EL (cell line): ENCODE measurements at regions not wholly inside any gene's neighbourhood (a gene's known extent, or its start where the extent isn't known, plus 50 kb on each side); places are given as distances from the start of the nearest gene placed in this dataset.
"Not testable (repeated sequence)": the region's sequence is repeated elsewhere in the genome, so short reads cannot be mapped to it uniquely, and the experiment has no call there.

Experiments
- DNase-seq: peaks from one replicate; pipeline ENCODE4 v3.0.0-alpha.2; 2016

DNA sequence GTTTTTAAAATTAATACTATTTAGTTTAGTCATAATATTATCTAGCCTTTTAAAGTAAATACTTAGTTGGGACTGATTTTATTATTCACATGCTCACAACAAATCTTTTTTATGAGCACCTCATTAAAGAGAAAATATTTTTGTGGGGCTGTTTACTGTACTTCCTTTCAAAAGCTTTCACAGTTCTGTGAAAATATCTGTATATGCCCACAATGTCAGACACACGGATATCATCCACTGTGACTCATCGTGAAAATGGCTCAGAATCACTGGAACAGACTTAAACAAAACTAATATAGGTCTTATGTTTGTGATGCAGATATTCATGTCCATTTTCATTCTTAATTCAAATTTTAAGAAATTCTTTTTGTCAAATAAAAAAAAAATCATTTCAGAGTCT lies 305.2 kb downstream of the RAB38 start:
- DNase-seq: peak; percentile 35

DNA sequence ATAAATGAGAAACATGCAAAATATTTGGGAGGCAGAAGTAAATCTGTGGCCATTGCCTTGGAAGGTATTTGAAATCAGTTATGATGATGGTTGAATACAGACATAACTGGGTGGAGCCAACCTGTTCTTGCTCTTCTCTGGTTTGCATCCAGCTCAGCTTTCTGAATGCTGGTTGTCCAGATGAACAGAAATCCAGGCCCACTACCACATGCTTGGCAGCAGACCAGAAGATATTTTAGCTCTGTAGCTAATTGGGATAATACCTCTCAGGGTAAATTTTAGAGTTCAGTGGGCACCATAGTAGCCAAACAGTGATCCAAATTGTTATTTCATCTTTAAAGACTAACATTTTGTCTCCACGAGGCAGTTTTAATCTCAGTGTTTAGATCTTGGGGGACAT lies 308.3 kb downstream of the RAB38 start:
- DNase-seq: no peak

DNA sequence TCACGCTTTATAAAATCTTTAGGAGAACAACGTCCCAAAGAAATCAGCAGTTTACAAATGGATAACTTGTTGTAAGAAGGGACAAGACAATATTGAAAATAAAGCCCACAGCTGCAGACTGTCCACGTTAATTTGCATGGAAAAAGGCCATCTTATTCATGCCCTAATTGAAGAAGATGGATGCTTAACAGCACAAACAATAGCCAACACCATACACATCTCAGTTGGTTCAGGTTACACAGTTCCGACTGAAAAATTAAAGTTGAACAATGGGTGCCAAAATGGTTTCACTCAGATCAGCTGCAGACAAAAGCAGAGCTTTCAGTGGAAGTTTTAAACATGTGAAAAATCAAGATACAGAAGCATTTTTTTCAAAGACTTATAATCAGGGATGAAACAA lies 314.2 kb downstream of the RAB38 start:
- no peak for DNase-seq

- DNase-seq: no peak
These were observed 315.6 kb downstream of the RAB38 start for GRCh38 chr11:87859636-87860035.

DNA sequence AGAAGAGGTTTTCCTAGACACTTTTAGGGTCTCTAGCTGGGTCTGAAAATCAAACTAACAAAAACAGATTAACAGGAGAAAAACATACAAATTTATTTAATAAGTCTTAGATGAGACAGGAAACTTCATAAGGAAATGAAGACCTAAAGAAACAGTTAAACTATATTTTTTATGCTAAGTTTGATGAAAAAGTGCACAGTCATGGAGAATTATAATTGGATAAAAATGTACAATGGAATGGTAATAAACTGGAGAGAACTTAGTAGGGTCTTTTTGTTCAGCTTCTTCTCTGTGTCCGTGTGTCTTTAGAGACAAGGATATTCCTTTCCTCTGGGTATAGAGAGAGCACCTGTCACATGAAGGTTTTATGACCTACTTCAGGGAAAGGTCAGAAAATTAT lies 323.4 kb downstream of the RAB38 start:
- DNase-seq: no peak

DNA sequence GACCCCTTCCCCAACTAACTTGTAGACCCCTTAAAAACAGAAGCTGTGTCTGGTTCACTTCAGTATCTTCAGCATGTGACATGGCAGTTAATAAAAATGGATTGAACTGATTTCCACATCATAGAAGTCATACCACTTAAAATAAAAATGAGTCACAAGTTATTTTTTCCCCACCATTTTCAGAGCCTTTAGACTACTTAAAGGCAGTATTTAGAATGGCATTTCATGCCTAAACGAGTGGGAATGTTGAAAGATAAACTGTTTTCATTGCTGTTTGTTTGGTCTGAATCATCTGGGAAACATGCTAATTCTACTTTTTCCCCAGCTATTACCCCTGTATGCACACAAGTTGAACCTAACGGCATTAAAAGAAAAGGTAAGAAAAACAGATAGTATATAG lies 324.0 kb downstream of the RAB38 start:
- DNase-seq: peak; percentile 79

- no peak for DNase-seq
These were observed 326.0 kb downstream of the RAB38 start for GRCh38 chr11:87849216-87849615.

DNA sequence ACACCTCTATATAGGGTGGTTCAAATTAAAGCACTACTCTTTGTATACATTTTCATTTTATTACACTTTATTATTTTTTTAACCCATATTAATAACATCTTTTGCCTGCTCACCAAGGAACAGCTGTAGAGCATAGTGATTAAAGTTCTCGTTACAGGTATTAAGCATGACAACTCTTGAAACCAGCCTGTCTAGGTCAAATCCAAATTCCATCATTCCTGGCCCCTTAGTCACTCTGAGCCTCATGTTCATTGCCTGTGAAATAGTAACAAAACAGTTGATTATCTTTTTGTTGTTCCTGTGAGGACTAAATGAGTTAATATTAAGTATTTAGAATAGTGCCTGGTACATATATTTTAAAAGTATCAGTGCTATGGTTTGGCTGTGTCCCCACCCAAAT lies 334.5 kb downstream of the RAB38 start:
- peak; percentile 38 for DNase-seq

DNA sequence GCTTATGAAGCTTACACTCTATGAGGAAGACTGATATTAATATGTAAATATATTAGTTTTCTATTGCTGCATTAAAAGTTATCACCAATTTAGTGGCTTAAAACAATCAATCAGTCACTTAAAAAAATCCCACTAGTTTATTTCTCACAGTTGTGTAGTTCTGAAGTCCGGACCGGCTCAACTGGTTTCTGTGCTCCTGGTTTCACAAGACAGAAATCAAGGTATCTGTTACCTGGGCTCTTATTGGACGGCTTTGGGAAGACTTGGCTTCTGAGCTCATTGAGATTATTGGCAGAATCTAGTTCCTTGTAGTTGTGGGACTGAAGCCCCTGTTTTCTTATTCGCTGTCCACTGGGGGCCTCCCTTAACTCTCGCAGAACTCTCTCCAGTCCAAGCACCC lies 343.0 kb downstream of the RAB38 start:
- no peak for DNase-seq

DNA sequence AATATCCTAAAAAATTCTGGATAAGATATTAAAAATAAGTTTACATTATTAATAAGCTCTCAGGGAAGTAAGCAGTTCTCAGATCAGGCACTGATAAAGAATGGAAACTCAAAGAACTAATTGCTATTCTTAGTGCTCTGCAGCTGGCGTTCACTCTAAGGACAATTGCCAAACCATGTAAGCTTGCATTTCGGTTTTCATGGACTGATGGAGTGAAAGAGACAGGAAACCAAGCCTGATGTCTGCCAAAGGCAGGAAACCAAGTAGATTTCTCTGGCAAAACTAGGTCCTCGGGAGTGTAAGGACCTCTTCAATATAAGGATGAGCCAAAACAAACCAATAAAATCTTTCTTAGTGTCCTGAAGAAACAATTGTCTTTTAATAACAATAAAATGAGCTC lies 355.2 kb downstream of the RAB38 start:
- no peak for DNase-seq

- DNase-seq: peak; percentile 16
These were observed 356.1 kb downstream of the RAB38 start for GRCh38 chr11:87819151-87819550.

GRCh38 chr11:87812571-87813365 lies 362.5 kb downstream of the RAB38 start:
- DNase-seq: no peak

DNA sequence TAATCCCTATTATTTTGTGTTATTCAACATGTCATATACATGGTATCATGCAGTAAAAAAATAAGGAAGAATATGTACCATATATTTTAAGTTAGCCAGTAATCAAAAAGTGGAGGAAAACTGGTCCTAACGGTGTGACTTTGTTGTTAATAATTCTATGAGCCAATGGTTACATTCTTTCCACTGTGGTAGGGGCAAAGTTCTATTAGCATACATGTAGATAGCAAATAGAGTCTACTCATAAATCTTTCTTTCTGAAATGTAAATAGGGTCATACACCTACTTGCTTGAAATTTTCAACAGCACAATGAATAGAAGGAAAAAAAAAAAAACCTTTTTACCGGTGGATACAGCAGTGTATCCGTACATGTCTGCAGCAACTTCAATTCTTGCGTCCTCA lies 364.8 kb downstream of the RAB38 start:
- no peak for DNase-seq

- no peak for DNase-seq
These were observed 366.0 kb downstream of the RAB38 start for GRCh38 chr11:87809256-87809655.

DNA sequence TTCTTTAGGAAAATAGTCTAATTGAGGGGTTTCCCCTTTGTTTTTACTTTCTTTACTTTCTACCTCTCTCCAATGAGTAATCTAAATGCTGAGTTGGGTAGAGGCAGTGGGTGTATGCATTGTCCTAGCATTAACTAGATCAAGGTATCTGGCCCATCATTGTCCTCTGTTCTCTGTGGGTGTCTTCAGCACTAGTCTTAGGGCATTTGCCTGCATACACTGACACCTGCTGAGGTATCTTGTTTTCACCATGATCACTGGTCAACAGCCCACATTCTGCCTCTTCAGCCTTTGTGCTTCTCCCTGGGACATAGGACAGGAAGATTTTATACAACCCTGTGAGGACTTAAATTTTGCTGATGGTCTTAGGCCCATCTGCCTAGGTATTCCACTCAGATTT lies 371.1 kb downstream of the RAB38 start:
- DNase-seq: no peak

DNA sequence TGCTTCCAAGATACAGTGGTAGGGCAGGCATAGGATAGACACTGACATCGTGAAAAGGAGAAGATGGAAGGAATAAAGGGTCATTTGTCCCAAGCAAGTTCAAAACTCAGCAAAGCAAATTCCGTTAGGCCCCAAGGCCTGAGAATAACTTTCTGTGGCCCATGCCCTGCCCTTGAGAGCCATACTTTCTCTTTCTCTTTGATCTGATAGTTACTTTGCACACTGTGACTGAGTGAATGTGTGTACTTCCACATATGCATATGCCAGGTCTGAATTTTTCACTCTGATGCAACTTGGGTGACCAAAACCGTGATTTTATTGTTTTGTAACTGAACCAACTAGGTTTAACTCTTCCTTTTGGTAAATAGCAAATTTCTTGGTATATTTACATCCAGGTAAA lies 371.5 kb downstream of the RAB38 start:
- DNase-seq: no peak

DNA sequence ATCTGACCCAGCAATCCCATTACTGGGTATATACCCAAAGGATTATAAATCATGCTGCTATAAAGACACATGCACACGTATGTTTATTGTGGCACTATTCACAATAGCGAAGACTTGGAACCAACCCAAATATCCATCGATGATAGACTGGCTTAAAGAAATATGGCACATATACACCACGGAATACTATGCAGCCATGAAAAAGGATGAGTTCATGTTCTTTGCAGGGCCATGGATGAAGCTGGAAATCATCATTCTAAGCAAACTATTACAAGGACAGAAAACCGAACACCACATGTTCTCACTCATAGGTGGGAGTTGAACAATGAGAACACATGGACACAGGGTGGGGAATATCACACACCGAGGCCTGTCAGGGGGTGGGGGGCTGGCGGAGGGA lies 390.4 kb downstream of the RAB38 start:
- not testable (repeated sequence) for DNase-seq

- DNase-seq: no peak
These were observed 395.2 kb downstream of the RAB38 start for GRCh38 chr11:87780068-87780413.

DNA sequence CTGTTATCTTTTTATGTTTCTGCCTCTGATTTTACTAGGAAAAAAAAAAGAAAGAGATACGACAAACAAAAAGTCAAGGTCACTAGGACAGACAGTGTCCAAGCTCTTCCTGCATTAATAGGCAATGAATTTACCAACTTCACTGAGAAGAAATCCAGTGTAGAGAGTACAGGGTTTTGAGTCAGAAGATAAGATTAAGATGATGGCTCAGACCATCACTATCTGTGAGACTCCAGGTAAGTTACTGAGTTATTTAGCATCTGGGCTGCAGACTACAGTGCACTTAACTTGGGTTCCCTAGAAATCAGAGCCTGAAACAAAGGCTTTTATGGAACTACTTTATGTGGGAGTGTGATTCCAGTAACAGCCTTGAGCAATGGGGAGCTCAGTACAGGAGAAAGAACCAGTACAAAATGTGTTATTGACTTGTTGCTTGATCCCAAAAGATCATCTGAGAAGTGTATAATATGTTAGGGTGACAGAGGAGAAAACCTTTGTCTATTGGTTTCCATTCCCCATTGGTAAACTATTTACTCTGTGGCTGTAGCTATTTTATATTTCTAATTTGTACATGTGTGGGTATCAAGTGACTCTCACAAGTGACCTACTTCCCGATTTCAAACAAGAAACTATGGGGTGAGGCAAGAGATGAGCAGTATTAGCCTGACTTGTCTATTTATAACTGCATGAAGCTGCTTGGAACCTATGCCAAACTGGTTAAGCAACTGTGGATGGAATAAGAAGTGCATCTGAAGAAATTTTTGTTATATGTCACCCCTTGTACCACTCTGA lies 395.8 kb downstream of the RAB38 start:
- DNase-seq: no peak

DNA sequence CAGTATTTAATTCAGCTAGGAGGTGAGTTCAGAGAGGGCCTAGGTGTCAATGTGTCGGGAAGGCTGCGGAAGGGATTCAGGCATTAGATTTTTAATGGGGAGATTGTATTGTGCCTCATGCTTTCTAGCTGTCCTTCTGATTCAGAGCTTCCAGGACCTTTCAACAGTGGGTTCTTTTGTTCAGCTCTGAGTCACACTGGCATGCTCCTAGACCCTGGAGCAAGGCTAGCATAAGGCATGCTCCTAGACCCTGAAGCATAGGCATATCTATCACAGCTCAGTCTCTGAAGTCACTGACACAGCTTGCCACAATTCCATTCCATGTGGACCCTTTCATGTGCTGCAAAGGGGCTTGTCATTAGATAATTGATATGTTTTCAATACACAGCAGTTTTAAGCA lies 396.9 kb downstream of the RAB38 start:
- peak; percentile 15 for DNase-seq

- DNase-seq: no peak
These were observed 400.2 kb downstream of the RAB38 start for GRCh38 chr11:87775036-87775435.

DNA sequence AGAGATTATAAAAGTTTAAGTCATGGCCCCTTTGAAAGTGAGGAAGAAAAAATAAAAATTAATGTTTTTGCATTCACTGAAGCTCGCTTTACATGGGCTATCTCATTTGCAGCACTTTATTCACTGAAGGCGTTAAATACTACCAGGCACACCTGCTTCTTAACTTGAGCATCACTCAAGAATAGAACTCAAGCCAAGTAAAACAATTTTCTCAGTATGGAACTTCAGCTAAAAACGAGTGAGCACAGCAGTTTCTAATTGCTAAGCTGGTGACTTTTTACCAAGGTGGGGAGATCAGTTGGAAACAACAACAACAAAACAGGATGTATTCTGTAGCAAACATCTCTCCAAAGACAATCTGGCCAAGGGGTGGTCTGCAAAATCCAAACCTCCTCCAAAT lies 405.6 kb downstream of the RAB38 start:
- no peak for DNase-seq

DNA sequence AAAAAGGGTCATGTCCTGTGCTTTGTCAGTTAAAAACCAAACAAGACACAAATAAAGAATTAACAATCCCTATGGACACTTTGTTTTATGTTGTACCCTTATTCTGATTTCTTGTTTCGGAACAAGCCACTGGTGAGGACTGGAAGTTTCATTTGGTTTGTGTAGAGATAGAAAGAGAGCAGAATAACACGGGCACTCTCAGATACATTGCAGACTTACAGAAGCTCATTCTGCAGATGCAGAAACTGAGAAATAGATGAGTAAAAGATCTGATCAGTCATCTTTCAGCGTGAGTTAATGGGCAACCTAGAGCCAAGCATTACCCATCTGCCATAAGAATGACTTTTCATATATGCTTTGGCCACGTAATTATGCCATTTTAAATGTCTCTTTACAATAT lies 407.6 kb downstream of the RAB38 start:
- DNase-seq: no peak

- DNase-seq: not testable (repeated sequence)
These were observed 411.2 kb downstream of the RAB38 start for GRCh38 chr11:87764075-87764474.

DNA sequence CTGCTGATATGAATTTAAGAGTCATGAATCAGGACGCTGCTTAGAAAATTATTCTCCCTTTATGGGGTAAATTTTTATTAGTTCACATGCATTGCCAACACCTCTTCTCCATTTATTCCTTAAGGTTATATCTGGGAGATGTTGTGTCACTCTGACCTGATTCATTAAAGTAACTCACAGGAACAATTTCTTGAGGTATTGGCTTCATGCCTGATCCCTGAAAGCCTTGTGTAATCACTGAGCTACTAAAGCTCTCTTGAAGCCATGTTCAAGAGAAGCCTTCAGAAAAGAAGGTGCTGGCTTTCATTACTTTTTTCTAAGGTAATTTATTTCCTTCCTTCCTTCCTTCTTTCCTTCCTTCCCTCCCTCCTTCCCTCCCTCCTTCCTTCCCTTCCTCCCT lies 420.6 kb downstream of the RAB38 start:
- no peak for DNase-seq
